ENCODE measurements at regions not wholly inside any gene's neighbourhood (a gene's known extent, or its start where the extent isn't known, plus 50 kb on each side); places are given as distances from the start of the nearest gene placed in this dataset.
"Not testable (repeated sequence)": the region's sequence is repeated elsewhere in the genome, so short reads cannot be mapped to it uniquely, and the experiment has no call there.

GRCh38 chrX:68980906-68981616, 152.2 kb downstream of the EFNB1 start:
- DNase-seq: no peak
- 78% methylated on average over 4 of the region's 9 CpGs for WGBS (ENCODE audit: insufficient coverage, low coverage, low lambda C conversion rate, missing lambda C conversion rate)

GRCh38 chrX:68978655-68979054, 149.8 kb downstream of the EFNB1 start:
- ATAC-seq: no peak
- Histone ChIP-seq H3K27me3 (no peaks in the 10 kb centered on the region), H3K27ac (no peak overlapping the region), H3K4me1 (no peaks in the 10 kb centered on the region), H3K4me3 (no peak overlapping the region), H3K9me3 (no peaks in the 10 kb centered on the region), H3K36me3 (no peaks in the 10 kb centered on the region)
- TF ChIP-seq POLR2A (IDR thresholded peaks at IDR 0.05) (no peak), CTCF (IDR thresholded peaks at IDR 0.05) (no peak)
- WGBS (ENCODE audit: insufficient coverage, low coverage, low lambda C conversion rate, missing lambda C conversion rate): 8% methylated on average over 1 of the region's 1 CpG
- intact Hi-C loops (cut with DNase I): no loop called here
- DNase-seq: no peak

More at GRCh38 chrX:68980906-68981616, 152.2 kb downstream of the EFNB1 start:
- H3K27ac ChIP-seq: no peak overlapping the region
- no peaks in the 10 kb centered on the region for H3K4me1 ChIP-seq
- H3K27me3 ChIP-seq: no peaks in the 10 kb centered on the region
- no peak overlapping the region for H3K4me3 ChIP-seq
- TF ChIP-seq CTCF (IDR thresholded peaks at IDR 0.05) (no peak), POLR2A (IDR thresholded peaks at IDR 0.05) (no peak)
- no peak for ATAC-seq
- intact Hi-C loops (cut with DNase I): no loop called here
- no peaks in the 10 kb centered on the region for H3K36me3 ChIP-seq
- no peaks in the 10 kb centered on the region for H3K9me3 ChIP-seq

- Histone ChIP-seq H3K4me3 (no peak overlapping the region), H3K27me3 (no peaks in the 10 kb centered on the region), H3K27ac (no peak overlapping the region), H3K36me3 (no peaks in the 10 kb centered on the region), H3K9me3 (no peaks in the 10 kb centered on the region), H3K4me1 (no peaks in the 10 kb centered on the region)
- 45% methylated on average over 4 of the region's 7 CpGs for WGBS (ENCODE audit: insufficient coverage, low coverage, low lambda C conversion rate, missing lambda C conversion rate)
- DNase-seq (no peak), ATAC-seq (no peak)
- TF ChIP-seq CTCF (IDR thresholded peaks at IDR 0.05): no peak
- TF ChIP-seq POLR2A (IDR thresholded peaks at IDR 0.05): no peak
- intact Hi-C loops (cut with DNase I): no loop called here
Observed at GRCh38 chrX:68978255-68978654, 149.4 kb downstream of the EFNB1 start.

GRCh38 chrX:68953331-68953730, 124.5 kb downstream of the EFNB1 start:
- H3K27me3 ChIP-seq: no peaks in the 10 kb centered on the region
- H3K4me3 ChIP-seq: no peak overlapping the region
- no peaks in the 10 kb centered on the region for H3K9me3 ChIP-seq
- no CpG with 5 or more reads among the region's 6 CpGs for WGBS (ENCODE audit: insufficient coverage, low coverage, low lambda C conversion rate, missing lambda C conversion rate)
- no peaks in the 10 kb centered on the region for H3K4me1 ChIP-seq
- ATAC-seq (no peak), DNase-seq (no peak)
- intact Hi-C loops (cut with DNase I): no loop called here
- no peak for TF ChIP-seq POLR2A (IDR thresholded peaks at IDR 0.05)
- no peak for TF ChIP-seq CTCF (IDR thresholded peaks at IDR 0.05)
- H3K36me3 ChIP-seq: no peaks in the 10 kb centered on the region
- H3K27ac ChIP-seq: no peak overlapping the region

- H3K27ac ChIP-seq; intact Hi-C loops (cut with DNase I); DNase-seq; H3K4me1 ChIP-seq; H3K4me3 ChIP-seq; H3K27me3 ChIP-seq; H3K9me3 ChIP-seq; ATAC-seq; H3K36me3 ChIP-seq: not testable (repeated sequence)
- WGBS (ENCODE audit: insufficient coverage, low coverage, low lambda C conversion rate, missing lambda C conversion rate): no CpG with 5 or more reads among the region's 32 CpGs
Observed at GRCh38 chrX:68951942-68952619, 123.3 kb downstream of the EFNB1 start.
